Sigmoid colon (tissue), 6 donors: ENCODE measurements at regions not wholly inside any gene's neighbourhood (a gene's known extent, or its start where the extent isn't known, plus 50 kb on each side); places are given as distances from the start of the nearest gene placed in this dataset.
"Not testable (repeated sequence)": the region's sequence is repeated elsewhere in the genome, so short reads cannot be mapped to it uniquely, and the experiment has no call there.

Experiments
- DNase-seq: peaks from one replicate; pipeline ENCODE4 v3.0.0-alpha.2; 2019
- H3K27ac ChIP-seq, 4 donors: fragments of 200-600 bp; sonication (generic); one replicate each; pipeline ENCODE4 v1.5.1; 2016 to 2019; ENCODE audit warnings: mild to moderate bottlenecking in 1 of 4
- H3K27me3 ChIP-seq, 3 donors: fragments of 200-600 bp; sonication (generic); one replicate each; pipeline ENCODE4 v1.5.1; 2019; ENCODE audit warnings: mild to moderate bottlenecking in 1 of 3
- H3K36me3 ChIP-seq, 4 donors: fragments of 200-600 bp; sonication (generic); one replicate each; pipeline ENCODE4 v1.5.1; 2016 to 2019
- H3K4me1 ChIP-seq, 4 donors: fragments of 200-600 bp; sonication (generic); one replicate each; pipeline ENCODE4 v1.5.1; 2017 to 2019
- H3K4me3 ChIP-seq, 4 donors: fragments of 200-600 bp; sonication (generic); one replicate each; pipeline ENCODE4 v1.5.1; 2017 to 2019; ENCODE audit warnings: mild to moderate bottlenecking in 2 of 4, moderate library complexity in 1 of 4
- H3K9me3 ChIP-seq, 4 donors: fragments of 200-600 bp in 3 of 4; sonication (generic) in 3 of 4; one replicate each; pipeline versions ENCODE4 v1.5.1 to v1.6.1; 2013 to 2019
- EP300 ChIP-seq, 4 donors: sonication (generic); formaldehyde crosslinking; IDR thresholded peaks; one replicate each; pipeline ENCODE4 v1.6.1; 2017; ENCODE audit warnings: antibody characterized with exemption in 4 of 4
- POLR2A ChIP-seq, 2 donors: fragments of 450-650 bp; IDR thresholded peaks; one replicate each; pipeline ENCODE4 v1.6.1; 2016; ENCODE audit warnings: antibody characterized with exemption in 2 of 2, mild to moderate bottlenecking in 2 of 2, moderate library complexity in 2 of 2
- POLR2AphosphoS5 ChIP-seq, 4 donors: sonication (generic); formaldehyde crosslinking; IDR thresholded peaks; one replicate each; pipeline ENCODE4 v1.6.1; 2017; ENCODE audit warnings: antibody characterized with exemption in 4 of 4
- WGBS, 2 donors: extraction: QIAGEN DNeasy Blood & Tissue Kit; methylation state at CpG; one replicate each; pipeline ENCODE4 v1.1.7; 2013; 5-methylcytosine and 5-hydroxymethylcytosine counted together
- intact Hi-C: fragments of 100-400 bp; cut with DNase I; formaldehyde crosslinking; loops from one replicate; pipeline ENCODE4 v1.15.1; 2023
- TF ChIP-seq, protein P1 (sequence below), 4 experiments: fragments of 450-650 bp in 3 of 4; fragments of 200-600 bp in 1 of 4; IDR thresholded peaks; one replicate each; pipeline ENCODE4 v1.5.1; 2016 to 2019; ENCODE audit warnings: antibody characterized with exemption in 4 of 4, mild to moderate bottlenecking in 3 of 4, moderate library complexity in 2 of 4
- donor health status: healthy with polysubstance abuse.
- donor health status: healthy.

DNA sequence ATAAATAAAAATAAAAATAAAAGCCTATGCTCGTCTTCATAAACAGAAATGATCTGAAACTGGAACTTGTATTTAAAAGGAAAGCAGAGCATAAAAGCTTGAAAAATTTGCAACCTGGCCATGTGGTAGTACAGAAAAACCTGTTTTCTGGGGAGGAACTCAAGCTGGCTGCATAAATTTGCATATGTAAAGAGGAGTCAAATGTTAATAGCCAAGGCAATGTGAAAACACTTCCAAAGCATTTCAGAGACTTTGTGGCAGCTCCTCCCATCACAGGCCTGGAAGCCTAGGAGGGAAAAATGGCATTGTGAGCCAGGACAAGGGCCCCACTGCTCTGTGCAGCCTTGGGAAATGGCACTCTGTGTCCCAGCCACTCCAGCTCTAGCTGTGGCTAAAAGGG lies 727.9 kb upstream of the DIAPH2 start:
- intact Hi-C loops: no loop called here
- WGBS, 2 donors: 76 to 84% methylated on average over 1 of the region's 1 CpG
- no peaks in the 10 kb centered on the region for H3K4me1 ChIP-seq
- H3K4me3 ChIP-seq: no peak overlapping the region
- DNase-seq: no peak
- no peaks in the 10 kb centered on the region for H3K9me3 ChIP-seq
- H3K36me3 ChIP-seq: no peaks in the 10 kb centered on the region
- no peak overlapping the region for H3K27ac ChIP-seq
- H3K27me3 ChIP-seq: no peaks in the 10 kb centered on the region
- TF ChIP-seq, protein P1, sequence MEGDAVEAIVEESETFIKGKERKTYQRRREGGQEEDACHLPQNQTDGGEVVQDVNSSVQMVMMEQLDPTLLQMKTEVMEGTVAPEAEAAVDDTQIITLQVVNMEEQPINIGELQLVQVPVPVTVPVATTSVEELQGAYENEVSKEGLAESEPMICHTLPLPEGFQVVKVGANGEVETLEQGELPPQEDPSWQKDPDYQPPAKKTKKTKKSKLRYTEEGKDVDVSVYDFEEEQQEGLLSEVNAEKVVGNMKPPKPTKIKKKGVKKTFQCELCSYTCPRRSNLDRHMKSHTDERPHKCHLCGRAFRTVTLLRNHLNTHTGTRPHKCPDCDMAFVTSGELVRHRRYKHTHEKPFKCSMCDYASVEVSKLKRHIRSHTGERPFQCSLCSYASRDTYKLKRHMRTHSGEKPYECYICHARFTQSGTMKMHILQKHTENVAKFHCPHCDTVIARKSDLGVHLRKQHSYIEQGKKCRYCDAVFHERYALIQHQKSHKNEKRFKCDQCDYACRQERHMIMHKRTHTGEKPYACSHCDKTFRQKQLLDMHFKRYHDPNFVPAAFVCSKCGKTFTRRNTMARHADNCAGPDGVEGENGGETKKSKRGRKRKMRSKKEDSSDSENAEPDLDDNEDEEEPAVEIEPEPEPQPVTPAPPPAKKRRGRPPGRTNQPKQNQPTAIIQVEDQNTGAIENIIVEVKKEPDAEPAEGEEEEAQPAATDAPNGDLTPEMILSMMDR (IDR thresholded peaks at IDR 0.05): no peak
- TF ChIP-seq POLR2AphosphoS5 (IDR thresholded peaks at IDR 0.05) (no peak), POLR2A (IDR thresholded peaks at IDR 0.05) (no peak), EP300 (IDR thresholded peaks at IDR 0.05) (no peak)

DNA sequence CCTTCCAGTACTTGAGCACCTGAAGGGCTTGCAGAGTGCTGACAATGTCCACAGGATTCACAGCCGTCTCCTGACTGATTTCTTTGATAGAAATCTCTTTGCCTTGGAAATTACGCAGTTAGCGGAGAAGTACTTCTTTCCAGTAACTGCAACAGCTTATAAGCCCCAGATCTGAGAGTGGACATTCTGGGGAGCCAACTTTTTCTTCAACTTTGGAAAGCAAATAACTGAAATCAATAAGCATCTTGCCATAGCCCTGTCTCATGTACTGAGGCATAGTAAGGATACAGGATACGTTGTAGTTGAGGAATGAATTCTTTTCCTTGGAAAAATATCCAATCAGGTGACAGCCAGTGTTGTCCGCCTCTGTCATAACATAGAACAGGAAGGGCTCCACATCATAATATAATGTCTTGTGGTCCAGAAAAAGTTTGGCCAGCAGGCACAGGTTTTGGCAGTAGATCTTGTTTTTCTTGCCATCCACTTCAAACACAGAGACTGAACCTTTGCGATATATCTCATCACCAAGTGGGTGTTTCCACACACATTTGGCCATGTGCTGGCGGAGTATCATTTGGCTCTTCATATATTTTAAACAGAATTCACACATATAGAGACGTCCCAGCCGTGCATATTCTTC lies 711.1 kb upstream of the DIAPH2 start:
- H3K36me3 ChIP-seq, H3K4me1 ChIP-seq, intact Hi-C loops, DNase-seq, H3K9me3 ChIP-seq, H3K27ac ChIP-seq, H3K4me3 ChIP-seq, H3K27me3 ChIP-seq: not testable (repeated sequence)
- 85 to 89% methylated on average over 9 of the region's 9 CpGs for WGBS, 2 donors

GRCh38 chrX:95974096-95974470 lies 710.6 kb upstream of the DIAPH2 start:
- TF ChIP-seq EP300 (IDR thresholded peaks at IDR 0.05): no peak
- TF ChIP-seq POLR2A (IDR thresholded peaks at IDR 0.05): no peak
- TF ChIP-seq, protein P1 (IDR thresholded peaks at IDR 0.05): no peak
- TF ChIP-seq POLR2AphosphoS5 (IDR thresholded peaks at IDR 0.05): no peak
- no peaks in the 10 kb centered on the region for H3K36me3 ChIP-seq
- no peaks in the 10 kb centered on the region for H3K4me1 ChIP-seq
- H3K4me3 ChIP-seq: no peak overlapping the region
- intact Hi-C loops: no loop called here
- H3K27ac ChIP-seq: no peak overlapping the region
- WGBS, 2 donors: 77 to 85% methylated on average over 4 of the region's 4 CpGs
- no peak for DNase-seq
- H3K9me3 ChIP-seq: no peaks in the 10 kb centered on the region
- H3K27me3 ChIP-seq: no peaks in the 10 kb centered on the region

GRCh38 chrX:95974890-95975289 lies 709.8 kb upstream of the DIAPH2 start:
- Histone ChIP-seq H3K27me3 (no peaks in the 10 kb centered on the region), H3K27ac (no peak overlapping the region), H3K36me3 (no peaks in the 10 kb centered on the region), H3K9me3 (no peaks in the 10 kb centered on the region), H3K4me1 (no peaks in the 10 kb centered on the region), H3K4me3 (no peak overlapping the region)
- DNase-seq: no peak
- 81 to 89% methylated on average over 5 of the region's 5 CpGs for WGBS, 2 donors
- TF ChIP-seq, protein P1 (IDR thresholded peaks at IDR 0.05): no peak
- TF ChIP-seq POLR2A (IDR thresholded peaks at IDR 0.05): no peak
- intact Hi-C loops: no loop called here

- intact Hi-C loops: no loop called here
- Histone ChIP-seq H3K27ac (no peak overlapping the region), H3K4me1 (no peaks in the 10 kb centered on the region), H3K4me3 (no peak overlapping the region), H3K9me3 (no peaks in the 10 kb centered on the region), H3K27me3 (no peaks in the 10 kb centered on the region), H3K36me3 (no peaks in the 10 kb centered on the region)
- WGBS, 2 donors: 54 to 88% methylated on average over 3 of the region's 3 CpGs
- no peak for TF ChIP-seq EP300 (IDR thresholded peaks at IDR 0.05)
- TF ChIP-seq, protein P1 (IDR thresholded peaks at IDR 0.05): no peak
- no peak for TF ChIP-seq POLR2A (IDR thresholded peaks at IDR 0.05)
- TF ChIP-seq POLR2AphosphoS5 (IDR thresholded peaks at IDR 0.05): no peak
- DNase-seq: no peak
Measured at GRCh38 chrX:95995583-95995982, 689.1 kb upstream of the DIAPH2 start.
